GM12872 (cell line): ENCODE measurements at regions not wholly inside any gene's neighbourhood (a gene's known extent, or its start where the extent isn't known, plus 50 kb on each side); places are given as distances from the start of the nearest gene placed in this dataset.

ENCODE experiments used
- TF ChIP-seq, protein P1 (sequence below): IDR thresholded peaks from 3 replicates; pipeline ENCODE4 v1.5.1; 2011; ENCODE audit warnings: low read depth, mild to moderate bottlenecking, low read length, moderate library complexity; ENCODE audit not compliant: insufficient read depth

DNA sequence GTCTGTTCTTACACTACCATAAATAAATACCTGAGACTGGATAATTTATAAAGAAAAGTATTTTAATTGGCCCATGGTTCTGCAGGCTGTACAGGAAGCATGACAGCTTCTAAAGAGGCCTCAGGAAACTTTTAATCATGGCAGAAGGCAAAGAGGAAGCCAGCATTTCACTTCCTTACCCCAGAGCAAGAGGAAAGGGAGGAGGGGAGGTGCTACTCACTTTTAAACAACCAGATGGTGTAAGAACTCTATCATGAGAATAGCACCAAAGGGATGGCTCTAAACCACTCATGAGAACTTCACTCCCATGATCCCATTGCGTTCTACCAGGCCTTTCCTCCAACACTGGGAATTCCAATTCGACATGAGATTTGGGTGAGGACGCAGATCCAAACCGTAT is 344.4 kb upstream of the SLC39A10 start:
- TF ChIP-seq, protein P1, sequence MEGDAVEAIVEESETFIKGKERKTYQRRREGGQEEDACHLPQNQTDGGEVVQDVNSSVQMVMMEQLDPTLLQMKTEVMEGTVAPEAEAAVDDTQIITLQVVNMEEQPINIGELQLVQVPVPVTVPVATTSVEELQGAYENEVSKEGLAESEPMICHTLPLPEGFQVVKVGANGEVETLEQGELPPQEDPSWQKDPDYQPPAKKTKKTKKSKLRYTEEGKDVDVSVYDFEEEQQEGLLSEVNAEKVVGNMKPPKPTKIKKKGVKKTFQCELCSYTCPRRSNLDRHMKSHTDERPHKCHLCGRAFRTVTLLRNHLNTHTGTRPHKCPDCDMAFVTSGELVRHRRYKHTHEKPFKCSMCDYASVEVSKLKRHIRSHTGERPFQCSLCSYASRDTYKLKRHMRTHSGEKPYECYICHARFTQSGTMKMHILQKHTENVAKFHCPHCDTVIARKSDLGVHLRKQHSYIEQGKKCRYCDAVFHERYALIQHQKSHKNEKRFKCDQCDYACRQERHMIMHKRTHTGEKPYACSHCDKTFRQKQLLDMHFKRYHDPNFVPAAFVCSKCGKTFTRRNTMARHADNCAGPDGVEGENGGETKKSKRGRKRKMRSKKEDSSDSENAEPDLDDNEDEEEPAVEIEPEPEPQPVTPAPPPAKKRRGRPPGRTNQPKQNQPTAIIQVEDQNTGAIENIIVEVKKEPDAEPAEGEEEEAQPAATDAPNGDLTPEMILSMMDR, result no peak

DNA sequence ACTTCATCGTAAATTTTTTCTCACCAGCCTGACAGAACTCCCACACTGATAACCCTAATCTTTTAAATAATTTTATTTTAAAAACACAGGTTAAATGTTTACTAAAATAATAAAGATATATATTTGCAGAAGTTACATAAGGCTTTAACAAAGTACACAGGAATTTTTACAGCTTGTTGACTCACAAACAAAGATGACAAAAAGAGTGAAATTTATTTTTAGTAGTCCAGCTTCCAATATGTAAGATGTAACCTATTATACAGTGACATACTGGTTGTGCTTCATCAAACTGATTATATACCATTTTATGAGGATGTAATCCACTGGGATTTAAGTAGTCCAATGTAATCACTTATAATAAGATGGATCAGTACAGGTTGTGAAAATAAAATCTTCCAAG is 348.9 kb upstream of the SLC39A10 start:
- TF ChIP-seq, protein P1, result no peak

DNA sequence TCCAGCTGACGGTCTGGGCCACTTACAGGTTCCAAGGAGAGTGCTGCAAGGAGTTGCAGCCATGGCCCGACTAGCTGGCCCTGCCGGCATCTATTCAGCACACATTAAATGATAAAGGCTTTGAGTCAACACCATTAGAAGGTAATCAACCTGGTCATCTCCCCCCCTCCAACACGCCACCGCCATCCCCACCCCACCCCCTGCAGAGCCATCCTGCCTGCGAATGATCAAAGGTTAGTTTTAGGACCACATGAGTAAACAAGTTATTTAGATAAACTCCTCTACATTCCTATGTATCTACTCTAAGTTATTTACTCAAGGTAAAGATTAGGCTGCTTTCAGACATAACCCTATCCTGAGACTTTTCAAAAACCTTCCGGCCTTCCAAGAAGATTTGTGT is 349.3 kb upstream of the SLC39A10 start:
- TF ChIP-seq, protein P1, result no peak

DNA sequence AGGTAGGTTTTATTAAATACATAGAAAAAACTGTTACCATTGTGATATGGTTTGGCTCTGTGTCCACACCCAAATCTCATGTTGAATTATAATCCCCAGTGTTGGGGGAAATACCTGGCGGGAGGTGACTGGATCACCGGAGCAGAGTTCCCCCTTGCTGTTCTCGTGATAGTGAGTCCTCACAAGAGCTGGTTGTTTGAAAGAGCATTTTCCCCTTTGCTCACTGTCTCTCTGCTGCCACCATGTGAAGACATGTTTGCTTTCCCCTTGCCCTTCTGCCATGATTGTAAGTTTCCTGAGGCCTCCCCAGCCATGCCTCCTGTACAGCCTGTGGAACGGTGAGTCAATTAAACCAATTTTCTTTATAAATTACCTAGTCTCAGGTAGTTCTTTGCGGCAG is 352.7 kb upstream of the SLC39A10 start:
- TF ChIP-seq, protein P1, result peak; percentile 40; the same call in 2 of the 3 replicates

DNA sequence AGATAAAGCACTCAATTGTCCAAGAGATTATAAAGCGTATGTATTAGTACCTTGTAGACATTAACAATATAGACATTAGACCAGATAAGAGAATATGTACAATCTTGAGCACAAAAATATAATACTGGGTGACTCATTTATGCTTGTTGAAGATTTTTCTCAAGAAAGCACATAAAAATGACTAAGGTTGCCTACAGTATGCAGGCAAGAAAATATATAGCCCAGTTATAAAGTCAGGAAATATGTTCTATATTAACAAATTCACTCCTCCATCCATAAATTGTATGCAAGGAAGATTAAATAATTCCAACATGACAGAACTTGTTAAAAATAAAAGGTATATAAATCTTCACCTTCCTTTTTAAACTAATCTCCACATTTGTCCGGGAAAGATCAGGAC is 356.4 kb upstream of the SLC39A10 start:
- TF ChIP-seq, protein P1, result no peak

DNA sequence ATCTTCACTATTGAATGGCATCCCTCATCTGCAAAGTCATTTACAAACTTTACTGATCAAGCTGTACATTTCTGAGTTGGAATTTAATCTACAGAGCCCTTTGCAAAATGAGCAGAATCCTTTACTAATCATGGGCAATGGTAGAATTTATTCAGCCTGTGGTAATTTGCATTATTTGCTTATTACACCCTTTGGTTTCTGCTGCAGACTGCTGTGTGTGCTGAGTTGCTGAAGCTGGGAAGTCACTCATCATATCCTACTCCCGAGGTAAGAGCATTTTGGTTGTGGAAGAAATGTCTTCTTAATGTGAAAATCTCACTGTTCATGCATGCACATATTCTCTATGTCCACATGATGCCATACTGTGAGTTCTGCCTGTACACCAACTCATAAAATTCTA is 357.4 kb upstream of the SLC39A10 start:
- TF ChIP-seq, protein P1, result no peak

DNA sequence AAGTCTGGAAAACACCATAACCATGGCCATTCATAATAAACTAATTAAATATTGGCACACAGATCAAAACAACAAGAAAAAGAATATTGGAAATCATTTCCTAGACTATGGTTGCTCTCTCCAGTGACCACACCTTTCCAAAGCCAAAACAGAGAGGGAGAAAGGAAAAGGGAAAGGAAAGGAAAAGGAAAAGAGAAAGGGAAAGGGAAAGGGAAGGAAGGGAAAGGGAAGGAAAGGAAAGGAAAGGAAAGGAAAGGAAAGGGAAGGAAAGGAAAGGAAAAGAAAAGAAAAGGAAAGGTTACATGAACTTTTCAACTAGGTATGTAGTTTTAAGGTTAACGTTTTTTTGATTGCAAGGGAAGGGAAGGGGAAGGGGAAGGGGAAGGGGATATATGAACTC is 360.5 kb upstream of the SLC39A10 start:
- TF ChIP-seq, protein P1, result no peak

DNA sequence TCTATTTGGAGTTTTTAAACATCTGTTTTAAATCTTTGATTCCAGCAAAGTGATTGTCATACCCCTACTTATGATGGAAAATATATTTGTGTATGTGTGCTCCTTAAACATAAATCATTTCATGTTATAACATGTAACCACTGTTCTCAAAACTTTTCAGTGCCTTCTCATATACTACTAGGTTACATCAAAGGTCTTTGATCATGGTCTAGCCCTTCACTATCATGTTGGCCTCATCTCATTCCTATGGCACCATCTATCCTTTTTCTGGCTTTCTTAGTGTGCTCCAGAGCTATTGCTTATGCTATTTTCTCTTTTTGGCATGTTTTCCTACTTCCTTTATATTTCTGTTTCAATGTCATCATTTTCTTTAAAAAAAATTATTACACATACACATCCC is 367.9 kb upstream of the SLC39A10 start:
- TF ChIP-seq, protein P1, result no peak
